ENCODE measurements at regions not wholly inside any gene's neighbourhood (a gene's known extent, or its start where the extent isn't known, plus 50 kb on each side); places are given as distances from the start of the nearest gene placed in this dataset.
A peak's percentile ranks its signal among the peaks of the same experiment; 100 is the strongest.

DNA sequence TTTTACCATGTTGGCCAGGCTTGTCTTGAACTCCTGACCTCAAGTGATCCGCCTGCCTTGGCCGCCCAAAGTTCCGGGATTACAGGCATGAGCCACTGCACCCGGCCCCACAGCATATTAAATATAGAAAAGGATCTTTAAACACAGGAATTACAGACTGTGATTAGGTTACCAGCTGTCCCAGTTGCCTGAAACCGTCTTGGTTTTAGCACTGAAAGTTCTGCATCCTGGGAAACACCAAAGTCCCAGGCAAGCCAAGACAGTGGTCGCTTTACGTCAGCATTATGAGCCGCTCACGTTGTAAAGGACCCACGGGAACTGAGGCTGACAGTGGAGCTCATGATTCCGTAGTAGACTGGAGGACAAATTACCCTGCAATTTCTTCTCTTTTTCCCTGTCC is 69.0 kb upstream of the FAM180A start:
- TF ChIP-seq, protein P1, sequence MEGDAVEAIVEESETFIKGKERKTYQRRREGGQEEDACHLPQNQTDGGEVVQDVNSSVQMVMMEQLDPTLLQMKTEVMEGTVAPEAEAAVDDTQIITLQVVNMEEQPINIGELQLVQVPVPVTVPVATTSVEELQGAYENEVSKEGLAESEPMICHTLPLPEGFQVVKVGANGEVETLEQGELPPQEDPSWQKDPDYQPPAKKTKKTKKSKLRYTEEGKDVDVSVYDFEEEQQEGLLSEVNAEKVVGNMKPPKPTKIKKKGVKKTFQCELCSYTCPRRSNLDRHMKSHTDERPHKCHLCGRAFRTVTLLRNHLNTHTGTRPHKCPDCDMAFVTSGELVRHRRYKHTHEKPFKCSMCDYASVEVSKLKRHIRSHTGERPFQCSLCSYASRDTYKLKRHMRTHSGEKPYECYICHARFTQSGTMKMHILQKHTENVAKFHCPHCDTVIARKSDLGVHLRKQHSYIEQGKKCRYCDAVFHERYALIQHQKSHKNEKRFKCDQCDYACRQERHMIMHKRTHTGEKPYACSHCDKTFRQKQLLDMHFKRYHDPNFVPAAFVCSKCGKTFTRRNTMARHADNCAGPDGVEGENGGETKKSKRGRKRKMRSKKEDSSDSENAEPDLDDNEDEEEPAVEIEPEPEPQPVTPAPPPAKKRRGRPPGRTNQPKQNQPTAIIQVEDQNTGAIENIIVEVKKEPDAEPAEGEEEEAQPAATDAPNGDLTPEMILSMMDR (IDR thresholded peaks at IDR 0.05) = no peak
- ATAC-seq = no peak
- WGBS, 2 donors = 66 to 67% methylated on average over 11 of the region's 11 CpGs
- H3K9me3 ChIP-seq = no peaks in the 10 kb centered on the region
- intact Hi-C loops (cut with DNase I) = no loop called here
- FAIRE-seq = no peak
- H3K4me1 ChIP-seq = no peaks in the 10 kb centered on the region
- no peak for DNase-seq
- H3K27me3 ChIP-seq = no peaks in the 10 kb centered on the region
- H3K27ac ChIP-seq = no peak overlapping the region
- no peaks in the 10 kb centered on the region for H3K36me3 ChIP-seq
- no peak overlapping the region for H3K4me3 ChIP-seq

DNA sequence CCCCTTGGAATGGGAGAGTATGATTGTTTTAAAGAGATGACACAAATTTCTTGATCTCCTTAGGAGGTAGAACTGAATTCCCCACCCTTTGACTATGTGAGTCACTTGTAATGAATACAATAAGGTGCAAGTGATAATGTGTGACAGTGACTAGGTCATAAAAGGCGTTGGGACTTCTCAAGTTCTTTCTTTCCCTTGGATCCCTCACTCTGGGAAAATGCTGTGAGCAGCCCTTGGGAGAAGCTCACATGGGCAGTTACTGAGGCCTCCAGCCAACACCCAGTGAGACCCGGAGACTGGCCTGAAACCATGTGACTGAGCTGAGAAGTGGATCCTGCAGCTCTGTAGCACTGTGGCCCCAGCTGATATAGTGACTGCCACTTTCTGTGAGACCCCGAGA is 66.4 kb upstream of the FAM180A start:
- Histone ChIP-seq H3K27ac (no peak overlapping the region), H3K27me3 (no peaks in the 10 kb centered on the region), H3K4me1 (no peaks in the 10 kb centered on the region), H3K9me3 (no peaks in the 10 kb centered on the region), H3K4me3 (no peak overlapping the region), H3K36me3 (no peaks in the 10 kb centered on the region)
- intact Hi-C loops (cut with DNase I) = no loop called here
- 60 to 70% methylated on average over 3 of the region's 3 CpGs for WGBS, 2 donors
- TF ChIP-seq, protein P1 (IDR thresholded peaks at IDR 0.05) = no peak
- no peak for FAIRE-seq
- no peak for ATAC-seq
- no peak for DNase-seq

DNA sequence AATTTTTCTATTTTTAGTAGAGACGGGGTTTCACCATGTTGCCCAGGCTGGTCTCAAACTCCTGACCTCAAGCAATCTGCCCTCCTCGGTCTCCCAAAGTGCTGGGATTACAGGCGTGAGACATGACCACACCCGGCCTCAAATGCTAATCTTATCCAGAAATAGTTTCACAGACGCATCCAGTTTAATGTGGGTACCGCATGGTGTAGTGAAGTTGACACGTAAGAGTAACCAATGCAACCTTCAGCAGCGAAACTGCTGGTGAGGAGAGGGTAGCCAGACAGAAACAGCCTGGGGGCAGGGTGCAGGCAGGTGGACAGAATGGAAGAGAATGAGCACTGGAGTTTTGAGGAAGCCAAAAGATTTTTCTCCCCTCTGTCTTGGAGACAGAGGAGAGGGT is 63.5 kb upstream of the FAM180A start:
- H3K27me3 ChIP-seq = no peaks in the 10 kb centered on the region
- ATAC-seq (no peak), FAIRE-seq (no peak), DNase-seq (no peak)
- no peak overlapping the region for H3K4me3 ChIP-seq
- 55 to 68% methylated on average over 8 of the region's 8 CpGs for WGBS, 2 donors
- intact Hi-C loops (cut with DNase I) = no loop called here
- no peaks in the 10 kb centered on the region for H3K4me1 ChIP-seq
- no peak overlapping the region for H3K27ac ChIP-seq
- no peaks in the 10 kb centered on the region for H3K9me3 ChIP-seq
- TF ChIP-seq, protein P1 (IDR thresholded peaks at IDR 0.05) = no peak
- no peaks in the 10 kb centered on the region for H3K36me3 ChIP-seq

DNA sequence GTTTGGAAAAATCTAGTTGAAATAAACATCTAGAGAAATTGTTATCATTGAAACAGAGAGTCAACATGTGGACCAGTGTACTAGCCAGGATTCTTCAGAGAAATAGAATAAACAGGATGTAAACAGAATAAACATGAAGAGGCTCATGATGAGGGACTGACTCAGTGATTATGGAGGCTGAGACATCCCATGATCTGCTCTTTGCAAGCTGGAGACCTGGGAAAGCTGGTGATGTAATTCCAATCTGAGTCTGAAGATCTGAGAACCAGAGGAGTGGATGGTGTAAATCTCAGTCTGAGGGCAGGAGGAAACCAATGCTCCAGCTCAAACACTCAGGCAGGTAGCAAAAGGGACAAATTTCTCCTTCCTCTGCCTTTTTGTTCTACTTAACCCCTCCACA is 62.9 kb upstream of the FAM180A start:
- intact Hi-C loops (cut with DNase I) = no loop called here
- no peaks in the 10 kb centered on the region for H3K36me3 ChIP-seq
- TF ChIP-seq, protein P1 (IDR thresholded peaks at IDR 0.05) = no peak
- no peak overlapping the region for H3K4me3 ChIP-seq
- FAIRE-seq (no peak), DNase-seq (no peak), ATAC-seq (no peak)
- H3K27ac ChIP-seq = no peak overlapping the region
- no peaks in the 10 kb centered on the region for H3K27me3 ChIP-seq
- no peaks in the 10 kb centered on the region for H3K9me3 ChIP-seq
- no peaks in the 10 kb centered on the region for H3K4me1 ChIP-seq

DNA sequence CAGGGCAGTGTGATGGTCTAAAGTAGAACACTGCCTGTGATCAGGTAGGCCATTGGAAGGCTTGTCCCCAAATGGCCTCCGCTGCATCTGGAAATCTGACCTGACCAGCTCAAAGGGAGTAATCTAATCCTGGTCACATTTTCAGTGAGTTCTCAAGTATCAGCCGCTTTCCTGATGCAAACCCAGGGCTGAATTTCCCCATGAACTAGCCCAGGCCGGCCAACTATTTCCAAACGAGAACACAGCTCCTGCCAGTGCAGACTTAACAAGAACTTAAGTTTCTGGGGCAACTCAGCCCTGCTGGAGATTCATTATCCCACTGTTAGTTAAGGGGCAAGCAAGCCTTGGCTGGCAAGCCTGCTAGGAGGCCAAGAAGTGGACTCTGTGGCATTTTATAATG is 59.6 kb upstream of the FAM180A start:
- Histone ChIP-seq H3K4me1 (no peaks in the 10 kb centered on the region), H3K4me3 (no peak overlapping the region), H3K36me3 (no peaks in the 10 kb centered on the region), H3K9me3 (no peaks in the 10 kb centered on the region), H3K27ac (no peak overlapping the region), H3K27me3 (no peaks in the 10 kb centered on the region)
- 86 to 90% methylated on average over 4 of the region's 4 CpGs for WGBS, 2 donors
- FAIRE-seq (no peak), ATAC-seq (peak in 1 of 4 donors; percentile 40), DNase-seq (no peak)
- TF ChIP-seq, protein P1 (IDR thresholded peaks at IDR 0.05) = no peak
- intact Hi-C loops (cut with DNase I) = loop anchor here in 1 of 3 donors (5.0 kb wide), 1 partner anchor 194 kb away; no protein-coding TSS in a partner anchor

All from pancreas (tissue), 10 donors.